Vagina (tissue), 2 donors: ENCODE measurements at regions not wholly inside any gene's neighbourhood (a gene's known extent, or its start where the extent isn't known, plus 50 kb on each side); places are given as distances from the start of the nearest gene placed in this dataset.
"Not testable (repeated sequence)": the region's sequence is repeated elsewhere in the genome, so short reads cannot be mapped to it uniquely, and the experiment has no call there.

Source experiments
- DNase-seq, 2 donors: peaks; one replicate each; pipeline ENCODE4 v3.0.0-alpha.2; 2017; ENCODE audit errors: extremely low spot score in 2 of 2
- H3K27ac ChIP-seq: fragments of 200-600 bp; sonication (generic); one replicate; pipeline ENCODE4 v1.5.1; 2019
- H3K27me3 ChIP-seq: fragments of 200-600 bp; sonication (generic); one replicate; pipeline ENCODE4 v1.5.1; 2019
- H3K36me3 ChIP-seq, 2 donors: fragments of 200-600 bp; sonication (generic); one replicate each; pipeline ENCODE4 v1.5.1; 2017 to 2019
- H3K4me1 ChIP-seq: fragments of 200-600 bp; sonication (generic); one replicate; pipeline ENCODE4 v1.5.1; 2019
- H3K4me3 ChIP-seq, 2 donors: fragments of 200-600 bp; sonication (generic); 1 replicate in 1 of 2; 2 replicates in 1 of 2; pipeline ENCODE4 v1.5.1; 2016 to 2019
- H3K9me3 ChIP-seq: fragments of 200-600 bp; sonication (generic); one replicate; pipeline ENCODE4 v1.5.1; 2019
- CTCF ChIP-seq, 3 experiments: fragments of 450-650 bp in 2 of 3; fragments of 200-600 bp in 1 of 3; sonication (generic) in 1 of 3; IDR thresholded peaks; one replicate each; pipeline ENCODE4 v1.5.1; 2017 to 2019; ENCODE audit warnings: antibody characterized with exemption in 3 of 3, mild to moderate bottlenecking in 2 of 3, moderate library complexity in 2 of 3
- POLR2A ChIP-seq, 2 donors: fragments of 450-650 bp; IDR thresholded peaks; one replicate each; pipeline ENCODE4 v1.6.1; 2017; ENCODE audit warnings: antibody characterized with exemption in 2 of 2, mild to moderate bottlenecking in 2 of 2, moderate library complexity in 2 of 2
- POLR2AphosphoS5 ChIP-seq, 2 donors: sonication (generic); formaldehyde crosslinking; IDR thresholded peaks; one replicate each; pipeline ENCODE4 v1.9.0; 2017; ENCODE audit warnings: antibody characterized with exemption in 2 of 2, mild to moderate bottlenecking in 2 of 2, low read depth in 1 of 2; ENCODE audit not compliant: insufficient read depth in 1 of 2
- intact Hi-C: fragments of 100-400 bp; cut with DNase I; formaldehyde crosslinking; loops from one replicate; pipeline ENCODE4 v1.15.1; 2023

DNA sequence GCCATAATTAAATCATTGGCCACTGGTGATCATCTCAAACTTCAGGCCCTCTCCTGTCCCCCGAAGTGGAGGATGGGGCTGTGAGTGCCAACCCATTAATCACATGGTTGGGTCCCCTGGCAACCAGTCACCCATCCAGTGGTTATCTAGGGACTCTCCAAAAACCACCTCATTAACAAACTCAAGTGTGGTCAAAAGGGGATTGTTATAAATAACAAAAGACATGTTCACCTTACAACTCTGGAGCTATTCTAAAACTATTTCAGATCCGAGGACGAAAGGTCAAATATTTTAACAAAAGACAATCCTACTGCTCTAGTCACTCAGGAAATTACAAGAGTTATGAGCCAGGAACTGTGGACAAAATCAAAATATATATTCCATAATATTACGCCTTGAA lies 60.0 kb upstream of the PRNP start:
- Histone ChIP-seq H3K27ac (no peak overlapping the region), H3K36me3 (no peaks in the 10 kb centered on the region), H3K27me3 (no peaks in the 10 kb centered on the region), H3K4me3 (no peak overlapping the region), H3K4me1 (no peaks in the 10 kb centered on the region), H3K9me3 (no peaks in the 10 kb centered on the region)
- no peak for DNase-seq
- intact Hi-C loops, result no loop called here
- TF ChIP-seq CTCF (IDR thresholded peaks at IDR 0.05), result no peak
- TF ChIP-seq POLR2AphosphoS5 (IDR thresholded peaks at IDR 0.05; ENCODE audit: insufficient read depth in 1 of 2, low read depth in 1 of 2), result no peak
- no peak for TF ChIP-seq POLR2A (IDR thresholded peaks at IDR 0.05)

- Histone ChIP-seq H3K36me3 (no peaks in the 10 kb centered on the region), H3K9me3 (no peaks in the 10 kb centered on the region), H3K4me3 (no peak overlapping the region), H3K4me1 (no peaks in the 10 kb centered on the region), H3K27ac (no peak overlapping the region), H3K27me3 (no peaks in the 10 kb centered on the region)
- intact Hi-C loops, result no loop called here
- TF ChIP-seq POLR2AphosphoS5 (IDR thresholded peaks at IDR 0.05; ENCODE audit: insufficient read depth in 1 of 2, low read depth in 1 of 2) (no peak), CTCF (IDR thresholded peaks at IDR 0.05) (no peak), POLR2A (IDR thresholded peaks at IDR 0.05) (no peak)
- DNase-seq, result no peak
Observed at GRCh38 chr20:4625687-4626086, 60.6 kb upstream of the PRNP start.

- H3K4me1 ChIP-seq, H3K9me3 ChIP-seq, H3K27me3 ChIP-seq, H3K4me3 ChIP-seq, H3K27ac ChIP-seq, intact Hi-C loops, H3K36me3 ChIP-seq, DNase-seq: not testable (repeated sequence)
Observed at GRCh38 chr20:4624675-4625336, 61.5 kb upstream of the PRNP start.

GRCh38 chr20:4619144-4619543 lies 67.1 kb upstream of the PRNP start:
- H3K36me3 ChIP-seq, H3K27me3 ChIP-seq, DNase-seq, H3K27ac ChIP-seq, intact Hi-C loops, H3K4me3 ChIP-seq, H3K4me1 ChIP-seq, H3K9me3 ChIP-seq: not testable (repeated sequence)

- Histone ChIP-seq H3K4me3 (no peak overlapping the region), H3K9me3 (no peaks in the 10 kb centered on the region), H3K27ac (no peak overlapping the region), H3K4me1 (no peaks in the 10 kb centered on the region), H3K36me3 (no peaks in the 10 kb centered on the region), H3K27me3 (no peaks in the 10 kb centered on the region)
- no peak for DNase-seq
- TF ChIP-seq POLR2AphosphoS5 (IDR thresholded peaks at IDR 0.05; ENCODE audit: insufficient read depth in 1 of 2, low read depth in 1 of 2), result no peak
- no peak for TF ChIP-seq POLR2A (IDR thresholded peaks at IDR 0.05)
- no peak for TF ChIP-seq CTCF (IDR thresholded peaks at IDR 0.05)
- intact Hi-C loops, result no loop called here
Observed at GRCh38 chr20:4617484-4617883, 68.8 kb upstream of the PRNP start.

DNA sequence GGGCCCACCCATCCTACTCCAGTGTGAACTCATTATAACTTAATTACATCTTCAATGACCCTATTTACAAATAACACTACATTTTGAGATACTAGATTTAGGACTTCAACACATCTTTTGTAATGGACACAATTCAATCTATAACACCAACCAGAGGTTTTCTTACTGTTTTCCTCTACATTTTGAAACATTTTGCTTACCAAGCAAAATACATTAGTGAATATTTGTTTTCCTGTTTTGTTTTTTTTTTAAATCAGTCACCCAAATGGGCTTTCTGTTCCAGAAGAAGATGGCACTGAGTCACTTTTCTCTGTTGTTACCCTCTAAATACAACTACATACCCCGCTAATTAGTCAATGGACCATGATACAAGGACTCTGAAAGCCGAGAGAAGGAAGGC lies 69.2 kb upstream of the PRNP start:
- no peak for TF ChIP-seq CTCF (IDR thresholded peaks at IDR 0.05)
- no peak for TF ChIP-seq POLR2A (IDR thresholded peaks at IDR 0.05)
- no peak for TF ChIP-seq POLR2AphosphoS5 (IDR thresholded peaks at IDR 0.05; ENCODE audit: insufficient read depth in 1 of 2, low read depth in 1 of 2)
- intact Hi-C loops, result no loop called here
- Histone ChIP-seq H3K9me3 (no peaks in the 10 kb centered on the region), H3K4me1 (no peaks in the 10 kb centered on the region), H3K36me3 (no peaks in the 10 kb centered on the region), H3K27ac (no peak overlapping the region), H3K27me3 (no peaks in the 10 kb centered on the region), H3K4me3 (no peak overlapping the region)
- no peak for DNase-seq
